Tibial artery (tissue), 4 donors: ENCODE measurements at regions not wholly inside any gene's neighbourhood (a gene's known extent, or its start where the extent isn't known, plus 50 kb on each side); places are given as distances from the start of the nearest gene placed in this dataset.

Source experiments
- DNase-seq, 2 donors: peaks; one replicate each; pipeline ENCODE4 v3.0.0-alpha.2; 2019
- H3K27ac ChIP-seq, 2 donors: fragments of 200-600 bp; sonication (generic) in 1 of 2; 1 replicate in 1 of 2; 2 replicates in 1 of 2; pipeline ENCODE4 v1.5.1; 2018 to 2019; ENCODE audit warnings: mild to moderate bottlenecking in 1 of 2
- H3K27me3 ChIP-seq, 2 donors: fragments of 200-600 bp; sonication (generic) in 1 of 2; one replicate each; pipeline versions ENCODE4 v1.5.1 to v1.6.0; 2016 to 2019
- H3K36me3 ChIP-seq, 3 donors: fragments of 200-600 bp; sonication (generic) in 2 of 3; one replicate each; pipeline ENCODE4 v1.5.1; 2016 to 2019; ENCODE audit warnings: mild to moderate bottlenecking in 2 of 3
- H3K4me1 ChIP-seq, 4 donors: fragments of 200-600 bp; sonication (generic) in 2 of 4; 1 replicate in 3 of 4; 2 replicates in 1 of 4; pipeline ENCODE4 v1.5.1; 2016 to 2019
- H3K4me3 ChIP-seq, 2 donors: fragments of 200-600 bp; sonication (generic) in 1 of 2; 1 replicate in 1 of 2; 2 replicates in 1 of 2; pipeline ENCODE4 v1.5.1; 2018 to 2019; ENCODE audit warnings: mild to moderate bottlenecking in 2 of 2
- H3K9me3 ChIP-seq, 3 donors: fragments of 200-600 bp; sonication (generic) in 1 of 3; one replicate each; pipeline ENCODE4 v1.5.1; 2016 to 2019
- intact Hi-C: fragments of 100-400 bp; cut with DNase I; formaldehyde crosslinking; loops from one replicate; pipeline ENCODE4 v1.15.0; 2023; ENCODE audit warnings: low total_unique reads
- TF ChIP-seq, protein P1 (sequence below), 2 experiments: fragments of 200-600 bp in 1 of 2; fragments of 450-650 bp in 1 of 2; IDR thresholded peaks; one replicate each; pipeline ENCODE4 v1.5.1; 2017 to 2019; ENCODE audit warnings: antibody characterized with exemption in 2 of 2, mild to moderate bottlenecking in 1 of 2, moderate library complexity in 1 of 2

DNA sequence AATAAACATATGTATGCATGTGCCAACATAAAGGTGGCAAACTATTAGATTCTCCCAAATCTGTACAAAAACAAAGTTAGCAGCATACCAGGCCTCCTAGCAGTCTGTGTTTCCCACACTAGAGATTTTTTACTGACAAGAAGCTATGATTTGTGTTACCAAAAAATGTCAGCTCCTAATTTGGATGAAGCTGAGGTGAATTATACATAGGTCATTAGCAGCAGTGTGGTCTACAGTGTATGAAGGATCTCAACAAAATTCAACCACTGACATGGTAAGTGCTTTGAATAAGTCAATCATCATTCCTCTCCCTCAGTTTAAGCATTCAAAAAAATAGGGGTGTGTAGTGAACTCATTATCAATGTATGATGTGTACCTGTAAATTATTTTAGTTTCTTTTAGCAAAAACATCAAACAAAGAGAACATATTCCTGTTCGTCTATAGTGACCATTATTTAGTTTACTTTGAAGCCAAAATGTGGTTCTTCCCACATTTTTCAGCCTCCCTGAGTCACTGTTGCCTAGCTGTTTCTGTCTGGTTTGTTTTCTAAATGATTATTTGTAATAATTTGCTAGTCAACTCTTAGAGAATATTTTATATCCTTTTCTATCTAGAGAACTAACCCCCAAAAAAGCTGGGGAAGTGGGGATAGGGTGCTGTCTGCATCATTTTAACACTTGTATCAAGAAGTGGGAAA is 52.1 kb upstream of the RGMB start:
- no peak for DNase-seq
- intact Hi-C loops, result no loop called here
- H3K9me3 ChIP-seq, result no peaks in the 10 kb centered on the region
- no peaks in the 10 kb centered on the region for H3K27me3 ChIP-seq
- H3K4me3 ChIP-seq, result no peak overlapping the region
- TF ChIP-seq, protein P1, sequence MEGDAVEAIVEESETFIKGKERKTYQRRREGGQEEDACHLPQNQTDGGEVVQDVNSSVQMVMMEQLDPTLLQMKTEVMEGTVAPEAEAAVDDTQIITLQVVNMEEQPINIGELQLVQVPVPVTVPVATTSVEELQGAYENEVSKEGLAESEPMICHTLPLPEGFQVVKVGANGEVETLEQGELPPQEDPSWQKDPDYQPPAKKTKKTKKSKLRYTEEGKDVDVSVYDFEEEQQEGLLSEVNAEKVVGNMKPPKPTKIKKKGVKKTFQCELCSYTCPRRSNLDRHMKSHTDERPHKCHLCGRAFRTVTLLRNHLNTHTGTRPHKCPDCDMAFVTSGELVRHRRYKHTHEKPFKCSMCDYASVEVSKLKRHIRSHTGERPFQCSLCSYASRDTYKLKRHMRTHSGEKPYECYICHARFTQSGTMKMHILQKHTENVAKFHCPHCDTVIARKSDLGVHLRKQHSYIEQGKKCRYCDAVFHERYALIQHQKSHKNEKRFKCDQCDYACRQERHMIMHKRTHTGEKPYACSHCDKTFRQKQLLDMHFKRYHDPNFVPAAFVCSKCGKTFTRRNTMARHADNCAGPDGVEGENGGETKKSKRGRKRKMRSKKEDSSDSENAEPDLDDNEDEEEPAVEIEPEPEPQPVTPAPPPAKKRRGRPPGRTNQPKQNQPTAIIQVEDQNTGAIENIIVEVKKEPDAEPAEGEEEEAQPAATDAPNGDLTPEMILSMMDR (IDR thresholded peaks at IDR 0.05), result no peak
- no peaks in the 10 kb centered on the region for H3K36me3 ChIP-seq
- H3K4me1 ChIP-seq, result no peaks in the 10 kb centered on the region
- H3K27ac ChIP-seq, result no peak overlapping the region

DNA sequence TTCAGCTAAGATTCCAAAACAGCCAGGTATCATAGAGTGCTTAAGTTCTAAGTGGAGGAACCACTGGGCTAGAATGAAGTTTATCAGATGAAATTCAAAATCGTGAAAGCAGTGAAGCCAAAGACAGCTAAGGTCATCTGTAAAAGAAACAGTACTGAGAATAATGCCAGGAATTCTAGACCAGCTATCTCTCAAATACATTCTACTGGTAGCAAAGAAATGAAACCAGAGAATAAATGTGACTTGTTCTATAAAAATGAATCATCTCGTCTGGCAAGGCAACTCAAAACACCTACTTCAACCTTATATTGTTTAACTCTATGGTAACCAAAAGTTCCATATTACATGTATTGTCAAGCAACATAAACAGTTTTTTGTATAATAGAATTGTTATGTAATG is 51.3 kb upstream of the RGMB start:
- Histone ChIP-seq H3K27me3 (no peaks in the 10 kb centered on the region), H3K4me3 (no peak overlapping the region), H3K36me3 (no peaks in the 10 kb centered on the region), H3K27ac (no peak overlapping the region), H3K9me3 (no peaks in the 10 kb centered on the region), H3K4me1 (no peaks in the 10 kb centered on the region)
- DNase-seq, result no peak
- TF ChIP-seq, protein P1 (IDR thresholded peaks at IDR 0.05), result no peak
- intact Hi-C loops, result no loop called here

DNA sequence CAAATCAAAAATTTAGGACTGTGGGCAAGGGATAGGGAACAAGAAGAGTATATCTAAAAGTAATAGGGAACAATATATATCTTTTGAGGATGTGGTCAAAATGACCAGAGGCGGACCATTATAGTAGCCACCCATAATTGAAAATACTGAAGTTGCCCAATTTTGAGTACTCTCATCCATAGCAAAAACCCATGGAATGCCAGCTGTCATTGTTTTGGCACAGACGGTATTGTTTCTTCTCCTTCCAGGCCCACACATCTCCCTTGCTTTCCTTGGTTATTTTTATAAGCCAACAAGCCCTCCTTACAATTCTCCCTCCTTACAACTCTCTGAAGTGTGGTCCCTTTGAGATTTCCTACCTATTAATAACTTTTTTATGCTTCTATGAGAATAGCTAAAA is 50.4 kb upstream of the RGMB start:
- intact Hi-C loops, result no loop called here
- TF ChIP-seq, protein P1 (IDR thresholded peaks at IDR 0.05), result no peak
- DNase-seq, result no peak

More for the DNA sequence above, 50.4 kb upstream of the RGMB start:
- H3K27ac ChIP-seq, result no peak overlapping the region
- H3K9me3 ChIP-seq, result no peaks in the 10 kb centered on the region
- no peaks in the 10 kb centered on the region for H3K4me1 ChIP-seq
- H3K27me3 ChIP-seq, result no peaks in the 10 kb centered on the region
- H3K36me3 ChIP-seq, result no peaks in the 10 kb centered on the region
- no peak overlapping the region for H3K4me3 ChIP-seq
